Calu3 (cell line): ENCODE measurements at regions not wholly inside any gene's neighbourhood (a gene's known extent, or its start where the extent isn't known, plus 50 kb on each side); places are given as distances from the start of the nearest gene placed in this dataset.

Experiments
- BruUV-seq: library from RNA; stranded (reverse); fragments of 400-500 nt; replicated peaks from 2 replicates; lab custom pipeline; 2021; lab: Mats Ljungman, UMichigan
- CTCF ChIA-PET: fragments of 300-600 bp; sonication (Branson Sonifier 250); formaldehyde crosslinking; loops from one replicate; lab custom pipeline; 2022; ENCODE audit warnings: antibody characterized with exemption; lab: Charles Lee
- DNase-seq: peaks from one replicate; pipeline ENCODE4 v3.0.0; 2022
- H3K27ac Mint-ChIP-seq: one replicate; pipeline ENCODE4 v1.8.0; 2022; ENCODE audit warnings: mixed read lengths; ENCODE audit not compliant: unreplicated experiment
- H3K27me3 Mint-ChIP-seq: one replicate; pipeline ENCODE4 v1.8.0; 2022; ENCODE audit warnings: mixed read lengths; ENCODE audit not compliant: unreplicated experiment
- H3K36me3 Mint-ChIP-seq: one replicate; pipeline ENCODE4 v1.8.0; 2022; ENCODE audit warnings: mild to moderate bottlenecking, moderate library complexity, mixed read lengths; ENCODE audit not compliant: insufficient read depth, unreplicated experiment
- H3K4me1 Mint-ChIP-seq: one replicate; pipeline ENCODE4 v1.8.0; 2022; ENCODE audit warnings: mild to moderate bottlenecking, low read depth, mixed read lengths; ENCODE audit not compliant: unreplicated experiment
- H3K4me3 Mint-ChIP-seq: one replicate; pipeline ENCODE4 v1.8.0; 2022; ENCODE audit warnings: mild to moderate bottlenecking, low read depth, moderate library complexity, mixed read lengths; ENCODE audit not compliant: unreplicated experiment
- H3K9me3 Mint-ChIP-seq: one replicate; pipeline ENCODE4 v1.8.0; 2022; ENCODE audit warnings: low read depth, mixed read lengths; ENCODE audit not compliant: unreplicated experiment
- intact Hi-C: fragments of 100-400 bp; cut with micrococcal nuclease; formaldehyde crosslinking; loops from one replicate; pipeline ENCODE4 v1.10.0; 2022; ENCODE audit not compliant: unreplicated experiment
- TF ChIP-seq, protein P1 (sequence below): fragments of 200-600 bp; IDR thresholded peaks from one replicate; pipeline ENCODE4 v1.8.0; 2022; ENCODE audit warnings: antibody characterized with exemption; ENCODE audit not compliant: unreplicated experiment

- TF ChIP-seq, protein P1, sequence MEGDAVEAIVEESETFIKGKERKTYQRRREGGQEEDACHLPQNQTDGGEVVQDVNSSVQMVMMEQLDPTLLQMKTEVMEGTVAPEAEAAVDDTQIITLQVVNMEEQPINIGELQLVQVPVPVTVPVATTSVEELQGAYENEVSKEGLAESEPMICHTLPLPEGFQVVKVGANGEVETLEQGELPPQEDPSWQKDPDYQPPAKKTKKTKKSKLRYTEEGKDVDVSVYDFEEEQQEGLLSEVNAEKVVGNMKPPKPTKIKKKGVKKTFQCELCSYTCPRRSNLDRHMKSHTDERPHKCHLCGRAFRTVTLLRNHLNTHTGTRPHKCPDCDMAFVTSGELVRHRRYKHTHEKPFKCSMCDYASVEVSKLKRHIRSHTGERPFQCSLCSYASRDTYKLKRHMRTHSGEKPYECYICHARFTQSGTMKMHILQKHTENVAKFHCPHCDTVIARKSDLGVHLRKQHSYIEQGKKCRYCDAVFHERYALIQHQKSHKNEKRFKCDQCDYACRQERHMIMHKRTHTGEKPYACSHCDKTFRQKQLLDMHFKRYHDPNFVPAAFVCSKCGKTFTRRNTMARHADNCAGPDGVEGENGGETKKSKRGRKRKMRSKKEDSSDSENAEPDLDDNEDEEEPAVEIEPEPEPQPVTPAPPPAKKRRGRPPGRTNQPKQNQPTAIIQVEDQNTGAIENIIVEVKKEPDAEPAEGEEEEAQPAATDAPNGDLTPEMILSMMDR = no peak
- BruUV-seq = no TSS peak
- Mint-ChIP-seq H3K27me3 (no peaks in the 10 kb centered on the region), H3K9me3 (no peaks in the 10 kb centered on the region), H3K27ac (no peak overlapping the region), H3K4me3 (no peak overlapping the region), H3K4me1 (no peaks in the 10 kb centered on the region), H3K36me3 (no peaks in the 10 kb centered on the region)
- no peak for DNase-seq
- CTCF ChIA-PET = no interaction called here
- intact Hi-C loops = no loop called here
These were observed 1716.5 kb upstream of the SLC10A2 start for GRCh38 chr13:104782741-104783140.

DNA sequence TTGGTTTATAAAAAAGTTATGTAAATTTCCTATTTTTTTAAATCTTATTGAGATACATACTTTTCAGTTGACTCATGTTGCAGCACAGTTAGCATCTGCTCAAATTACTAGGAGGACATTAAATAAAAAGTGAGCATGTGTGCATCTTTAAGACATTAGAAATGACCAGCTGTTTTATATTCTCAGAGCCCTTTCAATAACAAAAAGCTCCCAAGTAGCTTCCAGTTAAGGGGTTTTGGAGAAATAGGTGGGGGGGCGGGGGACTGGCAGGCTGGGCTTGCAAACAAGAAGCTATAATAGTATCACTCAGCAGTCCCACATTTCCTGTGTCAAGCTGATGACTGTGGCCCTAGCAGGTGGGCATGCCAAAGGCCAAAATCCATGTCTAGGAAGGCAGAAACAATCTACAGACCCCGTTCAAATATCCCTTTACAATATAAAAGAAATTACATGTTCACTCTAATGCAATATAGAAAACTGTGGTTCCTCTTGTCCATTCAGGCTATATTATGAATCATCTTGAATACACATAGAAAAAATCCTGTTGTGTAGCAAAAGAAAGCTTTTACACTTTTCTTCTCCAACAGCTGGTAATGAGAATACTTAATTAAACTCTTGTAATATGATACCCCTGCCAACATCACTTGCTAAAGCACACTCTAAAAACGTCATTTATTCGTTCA, 1713.2 kb upstream of the SLC10A2 start:
- TF ChIP-seq, protein P1 = no peak
- CTCF ChIA-PET = no interaction called here
- no TSS peak for BruUV-seq
- no peak overlapping the region for H3K4me3 Mint-ChIP-seq
- H3K4me1 Mint-ChIP-seq = no peaks in the 10 kb centered on the region
- DNase-seq = no peak
- no peaks in the 10 kb centered on the region for H3K27me3 Mint-ChIP-seq
- intact Hi-C loops = no loop called here
- no peaks in the 10 kb centered on the region for H3K36me3 Mint-ChIP-seq
- H3K27ac Mint-ChIP-seq = no peak overlapping the region
- no peaks in the 10 kb centered on the region for H3K9me3 Mint-ChIP-seq

GRCh38 chr13:104773775-104774174, 1707.6 kb upstream of the SLC10A2 start:
- Mint-ChIP-seq H3K27ac (no peak overlapping the region), H3K27me3 (no peaks in the 10 kb centered on the region), H3K36me3 (no peaks in the 10 kb centered on the region), H3K4me3 (no peak overlapping the region), H3K4me1 (no peaks in the 10 kb centered on the region), H3K9me3 (no peaks in the 10 kb centered on the region)
- TF ChIP-seq, protein P1 = no peak
- intact Hi-C loops = no loop called here
- no TSS peak for BruUV-seq
- CTCF ChIA-PET = no interaction called here
- no peak for DNase-seq

DNA sequence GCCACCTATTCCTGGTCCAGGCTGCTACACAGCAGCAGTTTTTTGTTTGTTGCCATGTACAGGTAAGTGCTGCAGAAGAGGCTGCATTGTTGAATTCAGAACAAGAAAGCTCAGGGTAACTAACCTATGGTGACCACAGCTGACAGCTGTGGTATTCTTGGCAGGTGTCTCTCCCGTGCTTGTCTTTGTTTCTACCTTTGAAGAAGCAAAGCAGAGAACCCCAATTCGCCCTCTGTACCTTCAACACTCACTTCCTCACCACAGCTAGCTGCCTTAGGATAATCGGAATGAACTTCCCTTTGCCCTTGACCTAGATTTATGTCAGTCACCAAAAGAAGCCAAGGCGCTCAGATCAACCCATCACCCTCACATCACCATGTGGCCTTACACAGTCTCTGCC, 1703.3 kb upstream of the SLC10A2 start:
- no peaks in the 10 kb centered on the region for H3K9me3 Mint-ChIP-seq
- no TSS peak for BruUV-seq
- TF ChIP-seq, protein P1 = no peak
- no peaks in the 10 kb centered on the region for H3K36me3 Mint-ChIP-seq
- intact Hi-C loops = no loop called here
- no peak overlapping the region for H3K27ac Mint-ChIP-seq
- H3K27me3 Mint-ChIP-seq = no peaks in the 10 kb centered on the region
- H3K4me1 Mint-ChIP-seq = no peaks in the 10 kb centered on the region
- CTCF ChIA-PET = no interaction called here
- no peak overlapping the region for H3K4me3 Mint-ChIP-seq
- DNase-seq = no peak
